ENCODE measurements at regions not wholly inside any gene's neighbourhood (a gene's known extent, or its start where the extent isn't known, plus 50 kb on each side); places are given as distances from the start of the nearest gene placed in this dataset.

DNA sequence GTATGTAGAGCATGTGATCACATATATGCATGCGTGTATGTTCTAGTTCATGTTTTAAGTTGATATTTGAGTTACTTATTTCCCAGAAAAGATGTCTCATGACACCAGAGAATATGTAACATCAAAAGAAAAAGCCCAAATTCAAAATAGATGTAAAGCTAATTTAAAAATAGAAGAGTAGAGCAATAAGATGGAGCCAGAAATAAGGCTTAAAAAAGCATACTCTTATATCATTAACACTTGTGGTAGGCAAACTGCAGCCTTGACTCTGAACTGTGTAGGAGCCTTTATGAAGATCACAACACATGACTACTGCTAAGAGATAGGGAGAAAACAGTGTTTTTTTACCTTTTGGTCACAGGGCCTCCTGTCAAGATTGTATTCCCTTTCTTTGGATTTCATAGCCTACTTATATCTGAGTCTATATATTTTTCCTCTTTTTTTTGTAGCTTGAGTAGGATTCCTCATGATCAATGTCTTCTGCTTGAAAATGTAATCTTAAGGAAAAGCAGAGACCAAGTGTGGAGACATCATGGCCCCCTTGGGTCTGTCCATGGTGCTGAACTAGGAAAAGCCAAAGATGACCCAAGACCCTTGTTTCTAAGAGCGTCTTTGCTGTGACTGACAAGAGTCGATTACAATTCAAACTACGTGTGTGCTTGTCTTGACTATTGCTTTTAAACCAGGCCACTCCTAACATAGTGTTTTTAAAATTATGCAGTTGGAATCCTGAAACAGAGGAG lies 390.4 kb downstream of the SHISA9 start:
- no TSS peak for BruUV-seq (replicated peaks)
- ChIA-PET CTCF (ENCODE audit: low intra/inter-chr PET ratio, low total read pairs) (no interaction called here), POLR2A (no interaction called here)
- no peak overlapping the region for H3K4me2 ChIP-seq (ENCODE audit: low read depth, low read length)
- intact Hi-C loops (cut with micrococcal nuclease; ENCODE audit: unreplicated experiment) (no loop called here), in situ Hi-C loops (cut with HindIII; ENCODE audit: extremely low pct_ligation_motif_present, low pct_unique_long_range_greater_than_20kb) (no loop called here)
- H3K9ac ChIP-seq (ENCODE audit: insufficient read depth, low read depth, low read length) = no peak overlapping the region
- ATAC-seq = no peak
- H3K79me2 ChIP-seq (ENCODE audit: insufficient read depth, low read length) = no peaks in the 10 kb centered on the region
- 72% methylated on average over 4 of the region's 4 CpGs for WGBS (ENCODE audit: low lambda C conversion rate)
- no peak overlapping the region for H3K27ac ChIP-seq (ENCODE audit: extremely low read length, insufficient read depth, low read length)
- FAIRE-seq = no peak
- H3K27me3 ChIP-seq (ENCODE audit: control insufficient read depth in 1 of 2, insufficient read depth in 2 of 2, low read length in 2 of 2) = no peaks in the 10 kb centered on the region
- H3K4me3 ChIP-seq (replicated peaks in 1 of 3; ENCODE audit: insufficient read depth in 1 of 3, low read depth in 2 of 3, low read length in 3 of 3) = no peak overlapping the region
- no peak overlapping the region for H2AFZ ChIP-seq (ENCODE audit: low read length)
- no peaks in the 10 kb centered on the region for H3K4me1 ChIP-seq (ENCODE audit: insufficient read depth, low read length)
- no peak for DNase-seq (ENCODE audit: low spot score)
- no peaks in the 10 kb centered on the region for H4K20me1 ChIP-seq (ENCODE audit: insufficient read depth, low read length)
- TF ChIP-seq, protein P1, sequence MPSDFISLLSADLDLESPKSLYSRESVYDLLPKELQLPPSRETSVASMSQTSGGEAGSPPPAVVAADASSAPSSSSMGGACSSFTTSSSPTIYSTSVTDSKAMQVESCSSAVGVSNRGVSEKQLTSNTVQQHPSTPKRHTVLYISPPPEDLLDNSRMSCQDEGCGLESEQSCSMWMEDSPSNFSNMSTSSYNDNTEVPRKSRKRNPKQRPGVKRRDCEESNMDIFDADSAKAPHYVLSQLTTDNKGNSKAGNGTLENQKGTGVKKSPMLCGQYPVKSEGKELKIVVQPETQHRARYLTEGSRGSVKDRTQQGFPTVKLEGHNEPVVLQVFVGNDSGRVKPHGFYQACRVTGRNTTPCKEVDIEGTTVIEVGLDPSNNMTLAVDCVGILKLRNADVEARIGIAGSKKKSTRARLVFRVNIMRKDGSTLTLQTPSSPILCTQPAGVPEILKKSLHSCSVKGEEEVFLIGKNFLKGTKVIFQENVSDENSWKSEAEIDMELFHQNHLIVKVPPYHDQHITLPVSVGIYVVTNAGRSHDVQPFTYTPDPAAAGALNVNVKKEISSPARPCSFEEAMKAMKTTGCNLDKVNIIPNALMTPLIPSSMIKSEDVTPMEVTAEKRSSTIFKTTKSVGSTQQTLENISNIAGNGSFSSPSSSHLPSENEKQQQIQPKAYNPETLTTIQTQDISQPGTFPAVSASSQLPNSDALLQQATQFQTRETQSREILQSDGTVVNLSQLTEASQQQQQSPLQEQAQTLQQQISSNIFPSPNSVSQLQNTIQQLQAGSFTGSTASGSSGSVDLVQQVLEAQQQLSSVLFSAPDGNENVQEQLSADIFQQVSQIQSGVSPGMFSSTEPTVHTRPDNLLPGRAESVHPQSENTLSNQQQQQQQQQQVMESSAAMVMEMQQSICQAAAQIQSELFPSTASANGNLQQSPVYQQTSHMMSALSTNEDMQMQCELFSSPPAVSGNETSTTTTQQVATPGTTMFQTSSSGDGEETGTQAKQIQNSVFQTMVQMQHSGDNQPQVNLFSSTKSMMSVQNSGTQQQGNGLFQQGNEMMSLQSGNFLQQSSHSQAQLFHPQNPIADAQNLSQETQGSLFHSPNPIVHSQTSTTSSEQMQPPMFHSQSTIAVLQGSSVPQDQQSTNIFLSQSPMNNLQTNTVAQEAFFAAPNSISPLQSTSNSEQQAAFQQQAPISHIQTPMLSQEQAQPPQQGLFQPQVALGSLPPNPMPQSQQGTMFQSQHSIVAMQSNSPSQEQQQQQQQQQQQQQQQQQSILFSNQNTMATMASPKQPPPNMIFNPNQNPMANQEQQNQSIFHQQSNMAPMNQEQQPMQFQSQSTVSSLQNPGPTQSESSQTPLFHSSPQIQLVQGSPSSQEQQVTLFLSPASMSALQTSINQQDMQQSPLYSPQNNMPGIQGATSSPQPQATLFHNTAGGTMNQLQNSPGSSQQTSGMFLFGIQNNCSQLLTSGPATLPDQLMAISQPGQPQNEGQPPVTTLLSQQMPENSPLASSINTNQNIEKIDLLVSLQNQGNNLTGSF (CRISPR knock-in tag; IDR thresholded peaks at IDR 0.05) = 0 out of 2 replicates have a peak, but pooled peaks have one; percentile 45
- TF ChIP-seq CEBPB (IDR thresholded peaks at IDR 0.05; ENCODE audit: borderline replicate concordance, low read depth, low read length) = no peak
- TF ChIP-seq, protein P2, sequence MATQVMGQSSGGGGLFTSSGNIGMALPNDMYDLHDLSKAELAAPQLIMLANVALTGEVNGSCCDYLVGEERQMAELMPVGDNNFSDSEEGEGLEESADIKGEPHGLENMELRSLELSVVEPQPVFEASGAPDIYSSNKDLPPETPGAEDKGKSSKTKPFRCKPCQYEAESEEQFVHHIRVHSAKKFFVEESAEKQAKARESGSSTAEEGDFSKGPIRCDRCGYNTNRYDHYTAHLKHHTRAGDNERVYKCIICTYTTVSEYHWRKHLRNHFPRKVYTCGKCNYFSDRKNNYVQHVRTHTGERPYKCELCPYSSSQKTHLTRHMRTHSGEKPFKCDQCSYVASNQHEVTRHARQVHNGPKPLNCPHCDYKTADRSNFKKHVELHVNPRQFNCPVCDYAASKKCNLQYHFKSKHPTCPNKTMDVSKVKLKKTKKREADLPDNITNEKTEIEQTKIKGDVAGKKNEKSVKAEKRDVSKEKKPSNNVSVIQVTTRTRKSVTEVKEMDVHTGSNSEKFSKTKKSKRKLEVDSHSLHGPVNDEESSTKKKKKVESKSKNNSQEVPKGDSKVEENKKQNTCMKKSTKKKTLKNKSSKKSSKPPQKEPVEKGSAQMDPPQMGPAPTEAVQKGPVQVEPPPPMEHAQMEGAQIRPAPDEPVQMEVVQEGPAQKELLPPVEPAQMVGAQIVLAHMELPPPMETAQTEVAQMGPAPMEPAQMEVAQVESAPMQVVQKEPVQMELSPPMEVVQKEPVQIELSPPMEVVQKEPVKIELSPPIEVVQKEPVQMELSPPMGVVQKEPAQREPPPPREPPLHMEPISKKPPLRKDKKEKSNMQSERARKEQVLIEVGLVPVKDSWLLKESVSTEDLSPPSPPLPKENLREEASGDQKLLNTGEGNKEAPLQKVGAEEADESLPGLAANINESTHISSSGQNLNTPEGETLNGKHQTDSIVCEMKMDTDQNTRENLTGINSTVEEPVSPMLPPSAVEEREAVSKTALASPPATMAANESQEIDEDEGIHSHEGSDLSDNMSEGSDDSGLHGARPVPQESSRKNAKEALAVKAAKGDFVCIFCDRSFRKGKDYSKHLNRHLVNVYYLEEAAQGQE (IDR thresholded peaks at IDR 0.05; ENCODE audit: borderline replicate concordance in 1 of 2, low read depth in 1 of 2, low read length in 2 of 2) = peak; percentile 63 to 95
- TF ChIP-seq NKX3-1 (CRISPR knock-in tag; IDR thresholded peaks at IDR 0.05) = peak; percentile 48; the same call in 1 of the 2 replicates
- TF ChIP-seq, protein P3, sequence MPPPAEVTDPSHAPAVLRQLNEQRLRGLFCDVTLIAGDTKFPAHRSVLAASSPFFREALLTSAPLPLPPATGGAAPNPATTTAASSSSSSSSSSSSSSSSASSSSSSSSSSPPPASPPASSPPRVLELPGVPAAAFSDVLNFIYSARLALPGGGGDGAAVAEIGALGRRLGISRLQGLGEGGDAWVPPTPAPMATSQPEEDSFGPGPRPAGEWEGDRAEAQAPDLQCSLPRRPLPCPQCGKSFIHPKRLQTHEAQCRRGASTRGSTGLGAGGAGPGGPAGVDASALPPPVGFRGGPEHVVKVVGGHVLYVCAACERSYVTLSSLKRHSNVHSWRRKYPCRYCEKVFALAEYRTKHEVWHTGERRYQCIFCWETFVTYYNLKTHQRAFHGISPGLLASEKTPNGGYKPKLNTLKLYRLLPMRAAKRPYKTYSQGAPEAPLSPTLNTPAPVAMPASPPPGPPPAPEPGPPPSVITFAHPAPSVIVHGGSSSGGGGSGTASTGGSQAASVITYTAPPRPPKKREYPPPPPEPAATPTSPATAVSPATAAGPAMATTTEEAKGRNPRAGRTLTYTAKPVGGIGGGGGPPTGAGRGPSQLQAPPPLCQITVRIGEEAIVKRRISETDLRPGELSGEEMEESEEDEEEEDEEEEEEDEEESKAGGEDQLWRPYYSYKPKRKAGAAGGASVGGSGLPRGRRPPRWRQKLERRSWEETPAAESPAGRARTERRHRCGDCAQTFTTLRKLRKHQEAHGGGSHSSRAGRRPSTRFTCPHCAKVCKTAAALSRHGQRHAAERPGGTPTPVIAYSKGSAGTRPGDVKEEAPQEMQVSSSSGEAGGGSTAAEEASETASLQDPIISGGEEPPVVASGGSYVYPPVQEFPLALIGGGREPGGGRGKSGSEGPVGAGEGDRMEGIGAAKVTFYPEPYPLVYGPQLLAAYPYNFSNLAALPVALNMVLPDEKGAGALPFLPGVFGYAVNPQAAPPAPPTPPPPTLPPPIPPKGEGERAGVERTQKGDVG (CRISPR knock-in tag; IDR thresholded peaks at IDR 0.05; ENCODE audit: borderline replicate concordance) = no peak
- TF ChIP-seq WIZ (CRISPR knock-in tag; IDR thresholded peaks at IDR 0.05) = peak; percentile 92; the same call in 1 of the 2 replicates
- TF ChIP-seq ZNF773 (CRISPR knock-in tag; IDR thresholded peaks at IDR 0.05; ENCODE audit: borderline replicate concordance) = 0 out of 2 replicates have a peak, but pooled peaks have one; percentile 39
- peak; percentile 95 for TF ChIP-seq MIER2 (CRISPR knock-in tag; IDR thresholded peaks at IDR 0.05)
- peak; percentile 91 for TF ChIP-seq EHMT2 (IDR thresholded peaks at IDR 0.05; ENCODE audit: borderline replicate concordance, low read depth, low read length)
- no peaks in the 10 kb centered on the region for H3K36me3 ChIP-seq (replicated peaks in 1 of 2; ENCODE audit: control insufficient read depth in 1 of 2, insufficient read depth in 2 of 2, low read length in 2 of 2)
- H3K9me3 ChIP-seq (ENCODE audit: low read length) = no peaks in the 10 kb centered on the region
